OCI-LY7 (cell line): ENCODE measurements at regions not wholly inside any gene's neighbourhood (a gene's known extent, or its start where the extent isn't known, plus 50 kb on each side); places are given as distances from the start of the nearest gene placed in this dataset.

Source experiments
- EZH2phosphoT487 ChIP-seq: fragments of 200-600 bp; sonication (generic); IDR thresholded peaks from 2 replicates; pipeline ENCODE4 v1.6.1; 2018; ENCODE audit warnings: low read depth, borderline replicate concordance, mild to moderate bottlenecking, mixed run types, antibody characterized with exemption, low read length, moderate library complexity, mixed read lengths
- TF ChIP-seq, protein P1 (sequence below): fragments of 200-600 bp; sonication (generic); conservative IDR thresholded peaks from 2 replicates; pipeline ENCODE4 v1.5.1; 2014; ENCODE audit warnings: mild to moderate bottlenecking, antibody characterized with exemption, low read length, moderate library complexity, mixed read lengths

DNA sequence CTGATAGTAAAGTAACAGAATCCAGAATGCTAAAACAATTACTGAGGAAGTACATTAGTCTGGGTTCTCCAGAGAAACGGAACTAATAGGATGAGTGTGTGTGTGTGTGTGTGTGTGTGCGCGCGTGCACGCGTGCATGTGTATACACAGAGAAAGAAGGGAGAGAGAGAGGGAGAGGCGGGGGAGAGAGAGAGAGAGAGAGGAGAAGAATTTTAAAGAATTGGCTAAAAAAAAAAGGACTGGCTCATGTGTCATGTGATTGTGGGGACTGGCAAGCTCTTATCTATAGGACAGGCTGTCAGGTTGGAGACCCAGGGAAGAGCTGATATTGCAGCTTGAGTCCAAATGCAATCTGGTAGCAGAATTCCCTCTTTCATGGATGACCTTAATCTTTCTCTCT is 976.2 kb upstream of the CDH2 start:
- TF ChIP-seq, protein P1, sequence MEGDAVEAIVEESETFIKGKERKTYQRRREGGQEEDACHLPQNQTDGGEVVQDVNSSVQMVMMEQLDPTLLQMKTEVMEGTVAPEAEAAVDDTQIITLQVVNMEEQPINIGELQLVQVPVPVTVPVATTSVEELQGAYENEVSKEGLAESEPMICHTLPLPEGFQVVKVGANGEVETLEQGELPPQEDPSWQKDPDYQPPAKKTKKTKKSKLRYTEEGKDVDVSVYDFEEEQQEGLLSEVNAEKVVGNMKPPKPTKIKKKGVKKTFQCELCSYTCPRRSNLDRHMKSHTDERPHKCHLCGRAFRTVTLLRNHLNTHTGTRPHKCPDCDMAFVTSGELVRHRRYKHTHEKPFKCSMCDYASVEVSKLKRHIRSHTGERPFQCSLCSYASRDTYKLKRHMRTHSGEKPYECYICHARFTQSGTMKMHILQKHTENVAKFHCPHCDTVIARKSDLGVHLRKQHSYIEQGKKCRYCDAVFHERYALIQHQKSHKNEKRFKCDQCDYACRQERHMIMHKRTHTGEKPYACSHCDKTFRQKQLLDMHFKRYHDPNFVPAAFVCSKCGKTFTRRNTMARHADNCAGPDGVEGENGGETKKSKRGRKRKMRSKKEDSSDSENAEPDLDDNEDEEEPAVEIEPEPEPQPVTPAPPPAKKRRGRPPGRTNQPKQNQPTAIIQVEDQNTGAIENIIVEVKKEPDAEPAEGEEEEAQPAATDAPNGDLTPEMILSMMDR = no peak
- TF ChIP-seq EZH2phosphoT487 = no peak
